ENCODE measurements at regions not wholly inside any gene's neighbourhood (a gene's known extent, or its start where the extent isn't known, plus 50 kb on each side); places are given as distances from the start of the nearest gene placed in this dataset.

GRCh38 chr7:12474035-12474434 lies 70.4 kb upstream of the VWDE start:
- TF ChIP-seq POLR2AphosphoS5 (IDR thresholded peaks at IDR 0.05; ENCODE audit: insufficient read depth, low read depth, low read length) = no peak
- no peak for TF ChIP-seq CTCF (IDR thresholded peaks at IDR 0.05; ENCODE audit: extremely low read depth in 1 of 2, insufficient read depth in 1 of 2, low read depth in 1 of 2, low read length in 2 of 2)
- no peak for TF ChIP-seq EZH2 (IDR thresholded peaks at IDR 0.05; ENCODE audit: borderline replicate concordance, low read depth, low read length, severe bottlenecking)
- TF ChIP-seq, protein P1, sequence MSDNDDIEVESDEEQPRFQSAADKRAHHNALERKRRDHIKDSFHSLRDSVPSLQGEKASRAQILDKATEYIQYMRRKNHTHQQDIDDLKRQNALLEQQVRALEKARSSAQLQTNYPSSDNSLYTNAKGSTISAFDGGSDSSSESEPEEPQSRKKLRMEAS (IDR thresholded peaks at IDR 0.05; ENCODE audit: insufficient read depth, insufficient read length) = no peak
- TF ChIP-seq JUN (IDR thresholded peaks at IDR 0.05; ENCODE audit: borderline replicate concordance, insufficient read depth, insufficient read length, low read depth) = no peak
- TF ChIP-seq POLR2A (IDR thresholded peaks at IDR 0.05; ENCODE audit: low read depth, low read length) = no peak
- no peak for TF ChIP-seq MYC (IDR thresholded peaks at IDR 0.05; ENCODE audit: low read depth, low read length)
